Stimulated activated CD8-positive, alpha-beta memory T cell treated with anti-CD3 and anti-CD28 coated beads, Interleukin-7, amount 100 ng/mL, for 4 hours (primary cell): ENCODE measurements at regions not wholly inside any gene's neighbourhood (a gene's known extent, or its start where the extent isn't known, plus 50 kb on each side); places are given as distances from the start of the nearest gene placed in this dataset.
A peak's percentile ranks its signal among the peaks of the same experiment; 100 is the strongest.

Experiments used
- DNase-seq, 2 donors: peaks; one replicate each; pipeline ENCODE4 v3.0.0-alpha.2; 2020; ENCODE audit warnings: low read depth in 2 of 2

DNA sequence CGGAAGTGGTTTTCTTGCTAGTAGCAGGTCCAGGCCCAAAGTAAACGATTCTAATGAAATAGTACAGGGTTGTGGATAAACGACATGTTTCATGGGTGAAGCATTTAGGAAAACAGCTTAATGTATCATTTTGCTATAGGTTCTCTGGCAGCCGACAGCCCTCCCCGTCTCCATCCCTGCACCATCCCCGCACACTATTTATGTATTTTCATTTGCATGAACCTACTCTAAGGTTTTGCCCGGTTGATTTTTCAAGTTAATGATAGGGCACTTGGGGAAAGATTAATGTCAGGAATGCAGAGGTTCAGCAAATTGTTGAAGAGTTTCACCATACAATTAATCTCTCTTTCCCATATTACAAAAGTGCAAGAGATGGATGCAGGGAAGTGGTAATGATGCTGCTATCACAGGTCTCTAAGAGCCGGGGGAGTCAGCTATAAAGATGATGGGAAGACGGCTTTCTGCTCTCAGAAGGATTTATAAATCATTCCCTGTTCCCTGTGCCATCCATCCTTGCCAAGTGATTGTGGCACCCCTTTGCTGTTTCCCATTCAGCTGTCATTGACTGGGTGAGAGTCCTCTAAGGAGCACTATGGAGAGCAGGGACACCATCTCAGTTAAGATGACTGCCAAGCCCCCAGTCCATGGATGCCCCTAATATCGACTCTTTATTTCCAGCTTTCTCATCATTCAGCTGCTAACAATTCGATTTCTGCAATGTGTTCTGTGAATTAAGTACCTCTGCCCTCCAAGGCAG lies 186.3 kb downstream of the IRS2 start:
- DNase-seq = no peak

DNA sequence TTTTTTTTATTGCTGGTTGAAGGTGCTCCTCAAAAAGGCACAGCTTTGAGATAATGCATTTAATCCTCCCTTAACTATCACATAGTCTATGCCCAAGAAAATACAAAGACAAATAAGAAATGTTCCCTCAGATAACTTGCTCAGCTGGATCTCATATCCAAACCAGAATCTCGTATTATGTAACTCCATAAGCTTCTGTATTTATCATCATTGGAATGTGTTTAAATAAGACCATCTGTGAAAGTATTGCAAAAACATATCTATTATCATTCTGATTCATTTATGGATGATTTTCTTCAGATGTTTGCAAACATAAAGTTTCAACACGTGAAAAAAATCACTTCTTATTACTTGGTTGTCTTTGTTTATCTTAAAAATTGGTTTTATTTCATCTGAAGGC lies 190.9 kb downstream of the IRS2 start:
- no peak for DNase-seq

DNA sequence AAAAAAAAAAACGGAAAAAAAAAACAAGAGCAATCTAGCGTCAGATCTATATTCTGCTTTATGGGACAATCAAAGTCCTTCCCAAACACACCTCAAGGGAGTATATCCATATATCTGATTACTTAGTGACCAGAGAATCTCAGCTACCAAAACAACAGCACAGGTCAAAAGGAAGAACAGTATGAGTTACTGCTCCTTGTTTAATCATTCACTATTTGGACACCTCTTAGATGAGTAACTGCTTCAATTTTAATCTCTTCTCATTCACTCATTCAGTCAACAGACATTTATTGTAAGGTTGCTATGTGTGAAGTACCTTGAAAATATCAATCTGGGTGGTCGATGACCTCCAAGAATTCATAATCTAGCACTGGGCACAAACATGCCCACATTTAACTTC lies 193.2 kb downstream of the IRS2 start:
- DNase-seq = no peak

DNA sequence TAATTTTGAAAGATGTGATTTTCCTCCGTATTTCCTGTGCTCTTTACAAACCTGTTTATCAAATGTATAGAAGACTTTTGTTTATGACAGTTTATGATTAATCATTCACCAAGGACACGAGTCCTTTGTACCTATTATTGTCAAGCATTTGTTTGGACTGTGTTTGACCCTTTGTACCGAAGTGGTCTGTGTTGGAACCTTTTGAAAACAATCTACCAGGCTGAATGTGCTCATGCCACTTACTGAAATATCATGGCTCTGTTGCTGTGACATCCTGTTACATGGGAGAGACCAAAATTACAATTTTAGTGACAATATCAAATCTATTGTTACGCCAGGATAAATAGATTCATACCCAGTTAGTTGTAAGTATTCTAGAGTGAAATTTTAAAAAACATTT lies 193.6 kb downstream of the IRS2 start:
- no peak for DNase-seq

DNA sequence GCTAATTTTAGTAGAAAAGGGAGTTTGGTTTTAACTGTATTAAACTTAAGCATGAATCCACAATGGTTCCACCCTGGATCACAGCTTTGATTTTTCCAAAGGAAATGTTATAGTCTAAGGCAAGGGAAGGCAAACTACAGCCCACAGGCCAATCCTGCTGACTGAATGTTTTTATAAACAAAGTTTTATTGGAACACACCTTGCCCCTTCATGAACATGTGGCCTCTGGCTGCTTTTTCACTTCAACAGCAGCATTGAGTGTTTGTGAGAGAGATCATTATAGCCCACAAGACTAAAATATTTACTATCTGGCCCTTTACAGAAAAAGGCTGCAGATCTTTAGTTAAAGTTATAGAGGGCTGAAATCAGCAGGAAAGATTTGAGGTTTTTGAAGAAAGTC lies 198.7 kb downstream of the IRS2 start:
- DNase-seq = no peak

DNA sequence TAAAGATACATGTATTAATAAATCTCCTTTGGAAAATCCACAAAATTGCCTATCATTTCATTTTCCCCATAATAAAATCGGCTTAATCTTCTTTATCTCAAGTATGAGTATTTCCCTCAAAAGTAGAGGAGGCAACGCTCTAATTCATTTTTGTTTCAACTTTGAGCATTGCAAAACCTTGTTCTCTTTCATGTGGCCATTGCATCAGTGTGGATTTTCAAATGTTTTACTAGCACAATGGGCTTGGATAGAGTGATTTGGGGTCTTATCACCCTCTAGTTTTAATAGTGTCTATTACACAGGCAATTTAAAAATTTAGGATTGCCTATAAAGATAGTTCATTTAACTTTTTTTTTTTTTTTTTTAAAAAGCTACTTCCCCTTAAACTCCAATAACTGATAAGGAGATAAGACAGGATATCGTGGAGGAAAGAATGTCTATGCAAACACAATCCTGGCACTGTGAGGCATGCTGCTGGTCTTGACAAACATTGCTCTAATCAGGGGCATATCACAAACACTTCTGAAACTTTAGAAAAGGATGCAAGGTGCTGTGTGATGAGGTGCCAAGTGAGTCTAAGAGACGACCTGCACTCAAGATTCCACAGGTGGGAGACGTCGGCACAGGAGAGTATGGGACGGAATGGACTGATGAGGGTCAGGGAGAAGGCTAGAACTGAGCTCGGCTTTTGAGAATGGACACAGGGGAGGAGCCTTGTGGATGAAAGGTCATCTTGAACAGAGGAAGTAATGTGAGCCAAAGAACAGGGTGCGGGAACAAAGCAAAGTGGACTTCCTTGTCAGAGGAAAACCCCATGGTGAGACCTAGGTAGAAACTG lies 199.7 kb downstream of the IRS2 start:
- no peak for DNase-seq

DNA sequence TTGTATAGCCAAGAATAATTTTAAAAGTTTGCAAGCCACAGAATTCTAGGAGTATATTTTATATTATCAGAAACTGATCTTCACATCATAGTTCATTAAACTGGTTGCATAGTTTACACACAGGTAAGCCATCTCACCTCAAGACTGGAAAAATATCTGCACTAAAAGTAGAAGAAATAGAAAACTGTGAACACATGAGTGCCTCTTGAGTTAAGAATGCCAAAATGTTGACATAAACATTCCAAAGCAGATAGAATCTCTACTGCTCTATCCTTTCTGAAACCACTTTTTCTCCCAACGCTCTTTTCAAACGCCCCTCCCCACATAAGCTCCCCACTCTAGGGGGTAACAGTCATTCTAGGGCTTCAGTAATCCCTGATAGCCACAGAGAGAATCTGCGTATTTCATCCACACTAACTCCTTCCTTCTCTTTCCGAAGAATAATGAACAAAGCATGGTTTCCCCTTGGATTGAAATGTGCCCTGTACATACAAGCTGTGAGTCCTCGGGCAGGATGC lies 201.5 kb downstream of the IRS2 start:
- no peak for DNase-seq

DNA sequence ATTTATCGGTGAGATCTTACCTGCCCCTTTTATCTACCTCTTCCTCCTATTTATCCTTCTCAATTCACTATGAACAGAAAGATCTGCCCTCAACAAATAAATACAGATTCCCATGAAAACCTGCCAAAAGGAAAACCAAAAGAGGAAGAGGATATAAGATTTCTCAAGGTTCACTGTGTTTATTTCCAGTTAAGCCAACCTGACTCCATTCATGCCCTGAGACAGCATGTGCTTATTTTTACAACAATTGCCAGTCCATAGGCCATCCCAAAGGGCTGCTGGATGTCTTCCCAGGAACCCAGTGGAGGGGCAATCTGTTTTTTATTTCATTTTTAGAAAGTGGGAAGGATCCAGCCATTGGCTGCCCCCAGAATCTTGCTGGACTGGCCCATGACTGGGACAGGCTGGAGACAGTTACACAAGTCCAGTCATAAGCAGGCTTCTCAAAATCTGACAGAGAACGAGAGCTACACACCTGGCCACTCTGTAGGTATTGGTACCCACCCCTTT lies 209.1 kb downstream of the IRS2 start:
- no peak for DNase-seq

DNA sequence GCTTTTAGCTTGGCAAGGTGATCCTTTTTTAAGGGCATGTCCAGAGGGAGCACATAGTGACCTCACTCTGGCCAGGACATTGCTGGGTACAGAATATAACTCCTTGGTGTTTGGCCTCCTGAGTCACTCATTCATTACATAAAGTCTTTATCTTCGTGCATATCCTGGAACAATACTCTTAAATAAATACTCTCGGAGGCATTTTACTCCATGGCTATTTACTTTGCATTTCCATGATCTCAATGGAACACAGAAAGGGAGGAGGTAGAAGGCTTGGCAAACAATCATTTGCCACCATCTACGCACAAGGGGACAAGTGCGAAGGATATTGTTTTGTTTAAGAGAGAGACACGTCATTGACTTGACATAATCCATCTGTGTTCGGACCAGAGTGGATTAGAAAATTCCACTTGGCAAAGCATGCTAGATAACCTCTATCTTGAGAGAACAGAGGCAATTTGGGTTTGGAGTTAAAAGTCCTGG lies 210.0 kb downstream of the IRS2 start:
- DNase-seq = no peak

DNA sequence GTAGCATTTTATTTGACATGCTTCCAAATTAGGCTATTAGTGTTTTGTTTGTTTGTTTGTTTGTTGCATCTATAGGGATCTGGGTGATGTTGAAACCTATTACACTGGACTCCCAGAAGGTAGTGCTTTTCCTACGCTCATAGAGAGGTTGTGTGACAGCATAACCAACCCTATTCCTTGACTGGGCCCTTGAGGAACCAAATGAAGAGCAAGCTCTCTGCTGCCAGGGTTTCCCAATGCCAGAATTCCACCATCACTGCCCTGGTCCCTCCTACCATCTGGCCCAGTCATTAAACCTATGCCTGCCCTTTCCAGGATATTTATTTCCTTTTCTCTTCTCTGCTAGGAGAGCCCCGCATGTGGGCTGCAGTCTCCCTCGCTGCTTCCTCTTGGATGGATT lies 210.6 kb downstream of the IRS2 start:
- no peak for DNase-seq

DNA sequence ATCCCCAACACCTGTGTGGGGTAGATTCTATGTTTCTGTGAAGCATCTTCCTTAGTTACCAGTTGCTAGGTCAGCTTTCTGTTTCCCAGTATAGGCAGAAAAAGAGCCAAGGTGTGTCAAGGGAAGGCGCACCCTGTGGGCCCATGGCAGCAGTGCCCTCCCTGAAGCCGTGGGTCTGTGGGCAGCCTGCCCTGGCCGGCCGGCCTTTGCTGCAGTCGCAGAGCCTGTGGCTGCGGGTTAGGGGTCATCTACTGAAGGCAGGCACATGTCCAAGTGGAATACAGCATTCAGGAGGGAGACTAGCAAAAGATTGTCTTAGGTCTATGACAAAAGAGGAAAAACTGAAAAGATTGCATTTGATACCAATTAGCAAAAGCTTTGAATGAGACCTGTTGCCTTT lies 214.0 kb downstream of the IRS2 start:
- DNase-seq = no peak

DNA sequence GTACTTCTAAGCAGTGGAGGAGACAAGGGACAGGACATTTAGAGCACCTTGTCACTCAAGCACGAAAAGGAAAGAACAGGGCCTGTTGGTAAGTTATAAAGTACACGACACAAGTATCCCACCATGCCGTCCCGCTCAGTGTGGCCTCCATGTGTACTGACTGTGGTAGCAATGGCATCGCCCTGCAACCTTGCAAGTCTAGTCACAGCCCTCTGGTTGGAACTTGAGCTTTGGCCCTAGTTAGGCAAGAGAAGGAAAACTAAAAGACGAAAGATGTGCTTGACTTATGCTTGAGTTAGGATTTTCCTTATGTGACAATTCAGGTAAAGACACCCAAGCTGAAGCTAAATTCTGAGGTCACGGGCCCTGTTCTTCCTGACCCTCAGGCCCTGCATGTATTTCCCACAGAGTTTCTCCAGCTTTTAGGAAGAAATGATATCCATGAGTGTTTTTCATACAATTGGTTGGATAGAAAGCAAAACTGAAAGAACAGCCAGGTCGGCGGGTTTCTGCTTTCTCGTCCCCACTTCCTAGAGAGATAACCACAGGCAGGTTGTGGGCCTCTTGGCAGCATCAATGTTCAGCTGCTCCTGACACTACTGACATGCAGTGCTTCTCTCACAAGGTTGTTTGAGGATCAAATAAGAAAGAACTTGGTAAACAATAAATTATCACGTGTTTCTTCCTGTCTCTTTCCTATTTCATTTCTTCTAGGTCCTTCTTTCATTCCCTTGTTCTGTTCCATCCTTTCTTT lies 216.2 kb downstream of the IRS2 start:
- DNase-seq = peak; percentile 3 to 9

DNA sequence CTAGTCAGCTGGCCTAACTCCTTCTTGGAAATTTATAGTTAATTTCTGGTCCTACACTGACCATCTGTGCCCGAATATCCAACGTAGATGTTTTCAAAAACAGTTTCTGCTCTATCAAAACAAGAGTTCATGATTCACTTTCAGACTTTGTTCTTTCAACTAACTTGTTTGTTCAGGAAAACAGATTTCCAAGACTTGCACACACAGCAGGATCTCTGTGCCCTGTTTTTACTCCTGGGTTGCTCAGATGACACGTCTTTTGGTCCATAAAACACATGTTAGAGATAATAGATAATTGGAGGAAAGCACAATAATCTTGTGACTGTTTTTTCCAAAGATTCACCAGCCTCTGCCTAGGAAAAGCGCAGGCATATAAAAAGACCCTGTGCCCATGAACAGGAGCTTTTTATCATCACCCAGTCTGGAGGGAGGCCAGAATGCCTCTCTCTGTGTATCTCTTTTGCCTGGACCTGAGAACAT lies 218.0 kb downstream of the IRS2 start:
- DNase-seq = no peak

DNA sequence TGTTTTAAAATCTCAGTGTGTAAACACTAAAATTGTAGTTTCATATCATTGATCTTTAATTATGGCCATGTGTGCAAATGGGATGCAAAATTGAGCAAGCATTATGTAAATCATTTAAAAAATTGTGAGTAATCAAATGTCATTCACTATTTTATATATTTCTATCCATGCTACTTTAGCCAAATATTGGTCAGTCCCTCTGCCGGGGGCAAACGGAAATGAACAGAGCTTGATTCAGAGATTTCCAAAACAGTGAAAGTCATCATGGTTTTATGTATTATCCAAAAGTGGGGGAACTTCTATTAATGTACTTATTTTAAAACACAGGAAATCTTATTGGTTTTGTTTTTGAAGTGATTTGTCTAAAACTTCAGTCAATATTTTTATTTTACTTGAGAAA lies 219.1 kb downstream of the IRS2 start:
- no peak for DNase-seq

DNA sequence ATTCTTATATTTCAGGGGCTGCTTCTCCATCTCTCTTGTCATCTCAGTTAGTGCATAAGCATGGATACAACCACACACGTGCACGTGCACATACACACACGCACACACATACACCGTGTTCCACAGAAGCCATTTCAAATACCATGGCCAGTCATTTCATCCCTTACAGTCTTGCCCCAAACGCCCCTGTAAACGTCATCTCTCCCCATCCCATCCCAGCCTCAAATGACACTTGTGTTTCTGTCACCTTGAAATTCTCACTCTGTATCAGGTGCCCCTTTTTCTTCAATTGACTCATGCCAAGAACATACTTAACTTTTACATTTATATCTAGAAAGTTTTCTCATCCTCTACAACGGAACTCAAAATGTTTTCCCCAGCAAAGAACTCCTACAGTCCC lies 220.5 kb downstream of the IRS2 start:
- DNase-seq = no peak

DNA sequence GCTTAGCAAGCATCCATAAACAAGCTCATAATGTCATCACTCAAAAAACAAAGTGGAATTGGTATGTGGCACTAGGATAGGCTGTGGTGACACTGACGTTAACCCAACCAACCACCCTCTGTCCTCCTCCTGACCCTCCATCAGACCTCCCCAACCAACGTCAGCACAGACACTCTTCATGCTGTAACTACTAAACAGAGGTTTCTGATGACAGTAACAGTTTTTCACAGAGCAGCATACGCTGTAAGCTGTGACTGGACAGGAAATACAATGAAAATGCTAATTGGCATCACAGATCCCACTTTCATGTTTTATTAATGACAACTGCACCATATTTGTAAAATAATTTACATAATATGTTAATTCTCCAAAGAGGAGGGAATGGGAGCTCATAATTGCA lies 238.0 kb downstream of the IRS2 start:
- DNase-seq = no peak

DNA sequence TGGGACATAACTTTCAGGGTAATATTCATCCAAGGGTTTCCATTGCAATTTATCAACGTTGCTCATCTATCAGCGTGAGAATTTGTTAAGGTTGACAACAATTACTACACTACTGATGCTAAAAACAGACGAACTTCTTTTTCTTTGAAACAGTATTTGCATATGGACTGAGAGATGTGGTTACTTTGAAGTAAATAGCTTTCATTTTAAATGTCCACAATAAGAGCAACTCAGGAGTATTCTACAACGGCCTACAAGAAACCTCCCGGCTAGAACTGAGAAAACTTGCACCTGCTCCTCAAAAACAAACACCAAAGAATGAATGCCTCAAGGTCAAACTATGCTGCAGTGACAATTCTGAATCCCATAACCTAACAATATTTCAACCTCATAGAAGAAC lies 238.4 kb downstream of the IRS2 start:
- no peak for DNase-seq

DNA sequence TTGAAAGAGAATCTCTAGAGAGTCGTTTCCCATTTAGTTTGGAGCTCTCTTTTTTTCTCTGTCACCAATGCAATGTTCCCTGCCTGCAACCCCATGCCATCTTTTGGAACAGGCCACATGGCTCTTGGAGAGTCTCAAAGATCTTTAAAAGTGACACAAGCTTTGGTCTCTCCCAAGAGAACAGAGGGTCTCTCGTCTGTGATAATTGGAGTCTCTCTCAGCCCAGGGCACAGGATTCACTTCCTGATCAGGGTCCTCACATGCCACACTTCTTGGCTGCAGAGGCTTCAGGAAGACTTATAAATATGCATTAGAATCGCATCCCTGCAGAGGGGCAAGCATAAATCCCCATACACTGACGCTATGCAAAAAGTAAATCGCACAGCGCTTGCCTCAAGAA lies 240.5 kb downstream of the IRS2 start:
- DNase-seq = no peak

DNA sequence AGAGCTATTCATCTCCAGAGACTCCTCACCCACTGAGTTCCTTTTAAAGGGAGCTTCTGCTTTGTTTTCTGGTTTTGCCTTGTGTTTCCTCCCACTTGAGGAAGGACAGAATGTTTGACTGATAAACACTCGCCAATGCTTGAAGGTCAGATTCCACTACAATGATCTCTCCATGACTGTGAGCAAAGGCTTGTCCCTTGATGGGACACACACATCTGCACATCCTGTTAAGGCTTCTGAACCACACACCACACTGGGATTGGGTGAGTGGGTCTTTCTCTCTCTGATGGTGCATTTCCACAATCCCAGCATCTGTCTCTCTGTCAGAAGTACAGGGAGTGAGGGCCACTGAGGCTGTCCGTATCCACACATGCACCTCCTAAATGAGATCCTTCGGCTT lies 245.3 kb downstream of the IRS2 start:
- no peak for DNase-seq

DNA sequence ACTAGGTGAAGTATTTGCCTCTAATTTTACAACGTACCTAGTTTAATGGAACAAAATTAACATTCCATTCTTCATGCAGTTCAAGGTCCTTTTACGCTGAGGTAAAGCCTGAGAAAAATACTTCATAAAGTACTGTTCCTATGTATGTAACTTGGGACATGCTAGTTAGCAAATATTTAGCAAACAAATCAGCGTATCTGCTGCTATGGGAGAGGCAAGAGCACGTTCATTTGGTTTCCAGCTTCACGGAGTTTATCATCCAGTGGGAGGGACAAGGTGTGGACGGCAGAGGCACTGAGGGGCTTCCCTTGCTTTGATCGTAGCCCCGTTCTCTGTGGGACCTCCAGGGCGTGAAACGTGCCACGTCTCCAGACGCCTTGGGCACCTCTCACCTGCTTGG lies 248.8 kb downstream of the IRS2 start:
- DNase-seq = no peak

DNA sequence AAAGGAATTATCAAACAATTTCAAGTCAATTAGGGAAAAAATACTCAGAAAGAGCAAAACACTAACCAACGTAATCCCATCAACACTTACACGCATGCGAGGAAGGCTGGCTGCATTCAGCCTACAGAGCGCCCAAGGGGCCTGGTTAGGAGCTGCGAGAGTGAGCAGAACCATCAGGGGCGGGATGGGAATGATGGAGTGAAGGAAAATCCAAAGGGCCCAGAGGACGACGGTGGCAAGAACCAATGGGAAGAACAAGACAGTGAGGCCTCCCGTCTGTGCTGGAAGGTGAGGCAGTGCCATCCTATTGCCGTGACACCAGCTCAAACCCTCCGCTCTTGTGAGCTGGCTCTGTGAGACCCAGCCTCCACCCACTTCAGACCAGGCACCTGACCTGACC lies 253.0 kb downstream of the IRS2 start:
- DNase-seq = no peak

DNA sequence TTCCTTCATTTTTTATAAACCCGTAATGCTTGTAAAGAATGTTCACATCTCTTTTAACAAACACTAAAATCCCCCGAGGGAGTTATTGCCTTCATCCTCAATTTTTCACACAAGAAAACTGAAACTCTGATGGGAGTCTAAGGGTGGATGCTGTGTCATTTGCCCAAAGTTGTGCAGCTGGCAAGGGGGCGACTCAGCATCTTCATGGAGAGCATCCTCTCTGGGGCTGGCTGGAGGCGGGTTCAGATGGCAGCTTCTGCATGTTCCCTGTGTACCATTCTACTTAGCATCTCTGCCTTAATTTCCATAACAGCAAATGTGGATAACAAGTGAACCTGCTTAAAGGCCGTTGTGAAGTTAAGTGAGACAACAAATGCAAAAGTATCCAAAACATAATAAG lies 256.4 kb downstream of the IRS2 start:
- DNase-seq = no peak
